ENCODE measurements at regions not wholly inside any gene's neighbourhood (a gene's known extent, or its start where the extent isn't known, plus 50 kb on each side); places are given as distances from the start of the nearest gene placed in this dataset.

DNA sequence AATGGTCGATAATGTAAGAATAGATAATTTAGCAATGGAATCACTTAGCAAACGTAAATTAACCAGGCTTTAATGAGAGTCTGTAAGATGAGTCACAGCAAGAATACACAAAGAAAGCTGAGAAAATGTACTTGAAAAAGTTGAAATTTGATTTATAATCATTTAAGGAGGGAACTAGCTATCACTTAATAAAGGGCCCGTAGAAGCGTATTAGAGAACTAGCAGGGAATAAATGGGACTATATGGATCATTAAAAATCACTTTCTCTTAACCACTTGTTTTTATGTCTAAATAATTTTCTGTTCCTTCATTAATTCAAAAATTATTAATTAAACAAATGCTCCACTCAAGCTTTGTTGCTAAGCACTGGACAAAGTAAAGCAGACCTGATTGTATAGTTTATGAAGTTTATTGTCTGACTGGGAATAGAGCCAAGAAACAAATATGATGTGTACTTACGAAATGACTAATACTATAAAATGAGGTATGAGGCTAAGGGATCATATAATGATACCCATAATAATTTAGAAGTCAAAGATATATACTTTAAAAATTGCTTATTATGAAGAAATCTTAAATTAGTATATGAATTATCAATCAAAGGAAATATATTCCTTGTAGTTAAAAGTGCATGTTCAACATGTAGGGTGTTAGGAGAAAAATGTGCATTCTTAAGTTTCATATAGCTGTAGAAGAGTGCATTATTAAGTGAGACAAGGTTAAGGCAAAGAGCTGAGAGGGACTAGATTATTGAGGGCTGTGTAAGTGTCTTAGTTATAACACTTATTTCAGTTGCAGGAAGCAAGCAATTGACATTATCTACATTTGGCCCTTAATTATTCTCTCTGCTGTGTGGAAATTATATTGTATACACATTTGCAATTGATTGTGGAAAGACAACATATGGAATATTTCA, 196.8 kb downstream of the PRDM9 start:
- TF ChIP-seq PHF8 (CRISPR knock-in tag; IDR thresholded peaks at IDR 0.05) (no peak), NBN (conservative IDR thresholded peaks at IDR 0.05) (no peak), RXRA (CRISPR knock-in tag; IDR thresholded peaks at IDR 0.05) (no peak), RCOR2 (CRISPR knock-in tag; IDR thresholded peaks at IDR 0.05) (no peak)
- TF ChIP-seq, protein P1, sequence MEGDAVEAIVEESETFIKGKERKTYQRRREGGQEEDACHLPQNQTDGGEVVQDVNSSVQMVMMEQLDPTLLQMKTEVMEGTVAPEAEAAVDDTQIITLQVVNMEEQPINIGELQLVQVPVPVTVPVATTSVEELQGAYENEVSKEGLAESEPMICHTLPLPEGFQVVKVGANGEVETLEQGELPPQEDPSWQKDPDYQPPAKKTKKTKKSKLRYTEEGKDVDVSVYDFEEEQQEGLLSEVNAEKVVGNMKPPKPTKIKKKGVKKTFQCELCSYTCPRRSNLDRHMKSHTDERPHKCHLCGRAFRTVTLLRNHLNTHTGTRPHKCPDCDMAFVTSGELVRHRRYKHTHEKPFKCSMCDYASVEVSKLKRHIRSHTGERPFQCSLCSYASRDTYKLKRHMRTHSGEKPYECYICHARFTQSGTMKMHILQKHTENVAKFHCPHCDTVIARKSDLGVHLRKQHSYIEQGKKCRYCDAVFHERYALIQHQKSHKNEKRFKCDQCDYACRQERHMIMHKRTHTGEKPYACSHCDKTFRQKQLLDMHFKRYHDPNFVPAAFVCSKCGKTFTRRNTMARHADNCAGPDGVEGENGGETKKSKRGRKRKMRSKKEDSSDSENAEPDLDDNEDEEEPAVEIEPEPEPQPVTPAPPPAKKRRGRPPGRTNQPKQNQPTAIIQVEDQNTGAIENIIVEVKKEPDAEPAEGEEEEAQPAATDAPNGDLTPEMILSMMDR (CRISPR knock-in tag; IDR thresholded peaks at IDR 0.05), result no peak

All from HepG2 (cell line).